SK-N-MC (cell line): ENCODE measurements at regions not wholly inside any gene's neighbourhood (a gene's known extent, or its start where the extent isn't known, plus 50 kb on each side); places are given as distances from the start of the nearest gene placed in this dataset.

Experiments used
- FOXP2 ChIP-seq: optimal IDR thresholded peaks from 2 replicates; pipeline ENCODE3; 2011; ENCODE audit warnings: mild to moderate bottlenecking, moderate library complexity; ENCODE audit not compliant: insufficient read depth; ENCODE audit errors: extremely low read length, control extremely low read depth
- POLR2AphosphoS5 ChIP-seq: IDR thresholded peaks from 2 replicates; pipeline ENCODE4 v1.6.1; 2012; ENCODE audit warnings: mild to moderate bottlenecking, low read depth, low read length, borderline replicate concordance

- TF ChIP-seq POLR2AphosphoS5 (no peak), FOXP2 (no peak)
Measured at GRCh38 chr2:12451726-12452125, 265.0 kb upstream of the TRIB2 start.
